HCT116 (cell line): ENCODE measurements at regions not wholly inside any gene's neighbourhood (a gene's known extent, or its start where the extent isn't known, plus 50 kb on each side); places are given as distances from the start of the nearest gene placed in this dataset.

ENCODE experiments used
- ATAC-seq: fragments of 200-7000 bp; cut with Tn5 transposase; 2 replicates; pipeline ENCODE4 v1.9.1; 2020; ENCODE audit warnings: mild to moderate bottlenecking, moderate library complexity
- BruUV-seq: library from RNA; stranded (reverse); fragments of 400-500 nt; replicated peaks from 2 replicates; lab custom pipeline; 2021; lab: Mats Ljungman, UMichigan
- CTCF ChIA-PET: fragments of 300-600 bp; sonication (Branson Sonifier 250); formaldehyde crosslinking; loops from one replicate; lab custom pipeline; 2021; ENCODE audit warnings: antibody characterized with exemption; lab: Charles Lee
- POLR2A ChIA-PET: fragments of 300-600, 350-600 bp; sonication (Branson Sonifier 250); formaldehyde crosslinking; loops from one replicate; lab custom pipeline; 2021; ENCODE audit warnings: antibody characterized with exemption; lab: Charles Lee
- RAD21 ChIA-PET, 2 experiments: fragments of 300-600 bp; sonication (Branson Sonifier 250); formaldehyde crosslinking; loops; one replicate each; lab custom pipeline; 2023; ENCODE audit warnings: low total read pairs in 2 of 2; ENCODE audit not compliant: uncharacterized antibody in 2 of 2, unreplicated experiment in 2 of 2, low non-redundant PET in 1 of 2; lab: Charles Lee
- DNase-seq: peaks from one replicate; pipeline ENCODE4 v3.0.0-alpha.2; 2010; ENCODE audit warnings: low read depth, low spot score
- H2AFZ ChIP-seq: fragments of 200-600 bp; shearing (Covaris generic), sonication (generic); 2 replicates; pipeline ENCODE4 v1.6.1; 2017; ENCODE audit warnings: low read depth, mixed run types, mixed read lengths, antibody characterized with exemption, low read length; ENCODE audit not compliant: poor library complexity, severe bottlenecking
- H3K27ac ChIP-seq: 2 replicates; pipeline ENCODE4 v1.5.1; 2012; ENCODE audit warnings: low read depth, low read length
- H3K27me3 ChIP-seq: fragments of 200-600 bp; sonication (generic); 2 replicates; pipeline ENCODE4 v1.6.1; 2016; ENCODE audit warnings: mixed run types, low read length, mixed read lengths; ENCODE audit not compliant: insufficient read depth
- H3K36me3 ChIP-seq, 2 experiments: fragments of 200-500 bp in 1 of 2; fragments of 200-600 bp in 1 of 2; sonication (Bioruptor generic) in 1 of 2; sonication (generic) in 1 of 2; 2 replicates each; pipeline versions ENCODE4 v1.5.1 to v1.6.1; 2014 to 2016; ENCODE audit warnings: low read length in 2 of 2, inconsistent platforms in 1 of 2, mixed read lengths in 1 of 2, mixed run types in 1 of 2; ENCODE audit not compliant: insufficient read depth in 2 of 2, control insufficient read depth in 1 of 2
- H3K4me1 ChIP-seq, 2 experiments: fragments of 200-600 bp in 1 of 2; sonication (generic) in 1 of 2; 2 replicates each; pipeline versions ENCODE4 v1.5.1 to v1.6.1; 2012 to 2017; ENCODE audit warnings: low read length in 2 of 2, inconsistent platforms in 1 of 2, mild to moderate bottlenecking in 1 of 2, mixed read lengths in 1 of 2, mixed run types in 1 of 2, moderate library complexity in 1 of 2; ENCODE audit not compliant: insufficient read depth in 2 of 2, control insufficient read depth in 1 of 2
- H3K4me2 ChIP-seq: fragments of 200-600 bp; sonication (generic); 2 replicates; pipeline ENCODE4 v1.6.1; 2017; ENCODE audit warnings: mixed run types, low read length, mixed read lengths
- H3K4me3 ChIP-seq, 2 experiments: fragments of 200-600 bp in 1 of 2; sonication (generic) in 1 of 2; replicated peaks in 1 of 2; 2 replicates each; pipeline ENCODE4 v1.5.1; 2011 to 2016; ENCODE audit warnings: low read length in 2 of 2, control low read depth in 1 of 2, low read depth in 1 of 2, mild to moderate bottlenecking in 1 of 2, mixed read lengths in 1 of 2, mixed run types in 1 of 2
- H3K79me2 ChIP-seq: fragments of 200-600 bp; sonication (generic); 2 replicates; pipeline ENCODE4 v1.6.1; 2017; ENCODE audit warnings: mild to moderate bottlenecking, mixed run types, low read length, moderate library complexity, mixed read lengths; ENCODE audit not compliant: insufficient read depth
- H3K9ac ChIP-seq: fragments of 200-600 bp; sonication (generic); 2 replicates; pipeline ENCODE4 v1.6.1; 2016; ENCODE audit warnings: low read length, mixed read lengths
- H3K9me2 ChIP-seq: fragments of 200-600 bp; sonication (generic), shearing (Covaris generic); 2 replicates; pipeline ENCODE4 v1.6.1; 2017; ENCODE audit warnings: mixed run types, mild to moderate bottlenecking, moderate library complexity; ENCODE audit not compliant: insufficient read depth
- H3K9me3 ChIP-seq, 2 experiments: fragments of 200-500 bp in 1 of 2; fragments of 200-600 bp in 1 of 2; sonication (Bioruptor generic) in 1 of 2; sonication (generic) in 1 of 2; 2 replicates each; pipeline ENCODE4 v1.6.1; 2014 to 2017; ENCODE audit warnings: low read length in 2 of 2, mixed read lengths in 2 of 2, inconsistent platforms in 1 of 2, low read depth in 1 of 2, mild to moderate bottlenecking in 1 of 2, mixed run types in 1 of 2, moderate library complexity in 1 of 2; ENCODE audit not compliant: control insufficient read depth in 1 of 2, insufficient read depth in 1 of 2
- H4K20me1 ChIP-seq: fragments of 200-600 bp; sonication (generic), shearing (Covaris generic); 2 replicates; pipeline ENCODE4 v1.6.1; 2017; ENCODE audit warnings: mixed run types, mild to moderate bottlenecking, moderate library complexity; ENCODE audit not compliant: insufficient read depth
- CBX3 ChIP-seq: IDR thresholded peaks from 2 replicates; pipeline ENCODE4 v1.6.1; 2012; ENCODE audit warnings: low read depth
- CEBPB ChIP-seq: IDR thresholded peaks from 2 replicates; pipeline ENCODE4 v1.6.1; 2012; ENCODE audit warnings: low read depth
- ELF1 ChIP-seq: IDR thresholded peaks from 2 replicates; pipeline ENCODE4 v1.6.1; 2012; ENCODE audit warnings: low read depth, borderline replicate concordance
- FOSL1 ChIP-seq: IDR thresholded peaks from 2 replicates; pipeline ENCODE4 v1.6.1; 2012; ENCODE audit warnings: low read depth
- POLR2A ChIP-seq: IDR thresholded peaks from 2 replicates; pipeline ENCODE4 v1.7.0; 2011; ENCODE audit warnings: borderline replicate concordance; ENCODE audit not compliant: insufficient read depth, insufficient read length; ENCODE audit errors: extremely low read depth
- SIN3A ChIP-seq: IDR thresholded peaks from 2 replicates; pipeline ENCODE4 v1.6.1; 2012; ENCODE audit warnings: low read depth
- SP1 ChIP-seq: IDR thresholded peaks from 2 replicates; pipeline ENCODE4 v1.6.1; 2012; ENCODE audit warnings: low read depth
- YY1 ChIP-seq: IDR thresholded peaks from 2 replicates; pipeline ENCODE4 v1.6.1; 2011; ENCODE audit warnings: low read length, low read depth, moderate library complexity, mild to moderate bottlenecking; ENCODE audit not compliant: insufficient replicate concordance; ENCODE audit errors: extremely low read depth
- ZFX ChIP-seq: fragments of 450-650 bp; IDR thresholded peaks from 2 replicates; pipeline ENCODE4 v1.6.1; 2017
- ZNF274 ChIP-seq: fragments of 200-500 bp; sonication (Bioruptor generic); IDR thresholded peaks from 2 replicates; pipeline ENCODE4 v1.6.1; 2014; ENCODE audit warnings: mild to moderate bottlenecking, low read depth, low read length, inconsistent platforms
- intact Hi-C: fragments of 100-400 bp; cut with micrococcal nuclease; formaldehyde crosslinking; loops from 2 replicates; pipeline ENCODE4 v1.10.0; 2022
- TF ChIP-seq, protein P1 (sequence below): IDR thresholded peaks from 2 replicates; pipeline ENCODE4 v1.6.1; 2012
- TF ChIP-seq, protein P2 (sequence below): IDR thresholded peaks from 2 replicates; pipeline ENCODE4 v1.6.1; 2012; ENCODE audit warnings: low read depth

DNA sequence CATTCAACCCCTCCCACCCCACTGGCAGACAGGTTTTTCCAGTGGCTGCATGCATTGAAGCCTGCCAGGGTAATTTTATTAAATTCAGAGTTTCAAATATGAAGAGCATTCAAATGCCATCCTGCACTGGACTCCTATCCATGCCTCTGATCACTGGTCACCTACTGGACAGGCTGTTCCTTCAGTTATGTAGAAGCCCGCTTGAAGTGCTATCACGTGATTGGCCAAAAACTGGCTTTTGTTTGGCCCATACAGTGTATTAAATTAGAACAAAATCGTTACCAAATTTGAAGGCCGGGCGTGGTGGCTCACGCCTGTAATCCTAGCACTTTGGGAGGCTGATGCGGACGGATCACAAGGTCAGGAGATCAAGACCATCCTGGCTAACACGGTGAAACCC, 464.1 kb downstream of the TSN start:
- H3K9me3 ChIP-seq: no peaks in the 10 kb centered on the region
- no peaks in the 10 kb centered on the region for H3K36me3 ChIP-seq
- H3K9me2 ChIP-seq: no peaks in the 10 kb centered on the region
- H3K27ac ChIP-seq: no peak overlapping the region
- no peaks in the 10 kb centered on the region for H3K4me1 ChIP-seq
- DNase-seq: no peak
- no peaks in the 10 kb centered on the region for H3K79me2 ChIP-seq
- RAD21 ChIA-PET: no interaction called here
- H3K4me2 ChIP-seq: no peak overlapping the region
- no peak for ATAC-seq
- POLR2A ChIA-PET: no interaction called here
- intact Hi-C loops: no loop called here
- H4K20me1 ChIP-seq: no peaks in the 10 kb centered on the region
- no peak overlapping the region for H3K4me3 ChIP-seq
- CTCF ChIA-PET: no interaction called here
- H3K9ac ChIP-seq: no peak overlapping the region
- peaks cover 2% of the 10 kb centered on the region; the same call in 1 of the 2 replicates for H3K27me3 ChIP-seq
- no peak overlapping the region for H2AFZ ChIP-seq
- no peak for TF ChIP-seq SP1
- TF ChIP-seq, protein P1, sequence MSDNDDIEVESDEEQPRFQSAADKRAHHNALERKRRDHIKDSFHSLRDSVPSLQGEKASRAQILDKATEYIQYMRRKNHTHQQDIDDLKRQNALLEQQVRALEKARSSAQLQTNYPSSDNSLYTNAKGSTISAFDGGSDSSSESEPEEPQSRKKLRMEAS: no peak
- TF ChIP-seq CEBPB: no peak
- no peak for TF ChIP-seq POLR2A
- no peak for TF ChIP-seq CBX3
- TF ChIP-seq YY1: no peak
- TF ChIP-seq ZNF274: no peak
- no peak for TF ChIP-seq ZFX
- TF ChIP-seq SIN3A: no peak
- TF ChIP-seq ELF1: no peak
- TF ChIP-seq, protein P2, sequence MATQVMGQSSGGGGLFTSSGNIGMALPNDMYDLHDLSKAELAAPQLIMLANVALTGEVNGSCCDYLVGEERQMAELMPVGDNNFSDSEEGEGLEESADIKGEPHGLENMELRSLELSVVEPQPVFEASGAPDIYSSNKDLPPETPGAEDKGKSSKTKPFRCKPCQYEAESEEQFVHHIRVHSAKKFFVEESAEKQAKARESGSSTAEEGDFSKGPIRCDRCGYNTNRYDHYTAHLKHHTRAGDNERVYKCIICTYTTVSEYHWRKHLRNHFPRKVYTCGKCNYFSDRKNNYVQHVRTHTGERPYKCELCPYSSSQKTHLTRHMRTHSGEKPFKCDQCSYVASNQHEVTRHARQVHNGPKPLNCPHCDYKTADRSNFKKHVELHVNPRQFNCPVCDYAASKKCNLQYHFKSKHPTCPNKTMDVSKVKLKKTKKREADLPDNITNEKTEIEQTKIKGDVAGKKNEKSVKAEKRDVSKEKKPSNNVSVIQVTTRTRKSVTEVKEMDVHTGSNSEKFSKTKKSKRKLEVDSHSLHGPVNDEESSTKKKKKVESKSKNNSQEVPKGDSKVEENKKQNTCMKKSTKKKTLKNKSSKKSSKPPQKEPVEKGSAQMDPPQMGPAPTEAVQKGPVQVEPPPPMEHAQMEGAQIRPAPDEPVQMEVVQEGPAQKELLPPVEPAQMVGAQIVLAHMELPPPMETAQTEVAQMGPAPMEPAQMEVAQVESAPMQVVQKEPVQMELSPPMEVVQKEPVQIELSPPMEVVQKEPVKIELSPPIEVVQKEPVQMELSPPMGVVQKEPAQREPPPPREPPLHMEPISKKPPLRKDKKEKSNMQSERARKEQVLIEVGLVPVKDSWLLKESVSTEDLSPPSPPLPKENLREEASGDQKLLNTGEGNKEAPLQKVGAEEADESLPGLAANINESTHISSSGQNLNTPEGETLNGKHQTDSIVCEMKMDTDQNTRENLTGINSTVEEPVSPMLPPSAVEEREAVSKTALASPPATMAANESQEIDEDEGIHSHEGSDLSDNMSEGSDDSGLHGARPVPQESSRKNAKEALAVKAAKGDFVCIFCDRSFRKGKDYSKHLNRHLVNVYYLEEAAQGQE: no peak
- no peak for TF ChIP-seq FOSL1
- no TSS peak for BruUV-seq
